Glutamatergic neuron (in vitro differentiated cells): ENCODE measurements at regions not wholly inside any gene's neighbourhood (a gene's known extent, or its start where the extent isn't known, plus 50 kb on each side); places are given as distances from the start of the nearest gene placed in this dataset.

Source experiments
- DNase-seq: peaks from one replicate; pipeline ENCODE4 v3.0.0; 2022
- H3K27ac Mint-ChIP-seq: one replicate; pipeline ENCODE4 v1.8.0; 2020; ENCODE audit warnings: mild to moderate bottlenecking, mixed read lengths, inconsistent platforms; ENCODE audit not compliant: unreplicated experiment
- H3K27me3 Mint-ChIP-seq: one replicate; pipeline ENCODE4 v1.8.0; 2020; ENCODE audit warnings: mild to moderate bottlenecking, moderate library complexity, mixed read lengths, inconsistent platforms; ENCODE audit not compliant: unreplicated experiment
- H3K36me3 Mint-ChIP-seq: one replicate; pipeline ENCODE4 v1.8.0; 2020; ENCODE audit warnings: mild to moderate bottlenecking, mixed read lengths, inconsistent platforms; ENCODE audit not compliant: unreplicated experiment
- H3K4me1 Mint-ChIP-seq: one replicate; pipeline ENCODE4 v1.8.0; 2020; ENCODE audit warnings: mild to moderate bottlenecking, low read depth, mixed read lengths, inconsistent platforms; ENCODE audit not compliant: unreplicated experiment
- H3K4me3 Mint-ChIP-seq: one replicate; pipeline ENCODE4 v1.8.0; 2020; ENCODE audit warnings: mild to moderate bottlenecking, mixed read lengths, inconsistent platforms; ENCODE audit not compliant: unreplicated experiment
- H3K9me3 Mint-ChIP-seq: one replicate; pipeline ENCODE4 v1.8.0; 2020; ENCODE audit warnings: mild to moderate bottlenecking, moderate library complexity, mixed read lengths, inconsistent platforms; ENCODE audit not compliant: unreplicated experiment
- CTCF ChIP-seq: fragments of 200-600 bp; sonication (generic); IDR thresholded peaks from one replicate; pipeline ENCODE4 v1.5.0; 2021; ENCODE audit not compliant: partially characterized antibody, unreplicated experiment

- peaks cover 7% of the 10 kb centered on the region for H3K9me3 Mint-ChIP-seq
- H3K36me3 Mint-ChIP-seq: no peaks in the 10 kb centered on the region
- no peak overlapping the region for H3K4me3 Mint-ChIP-seq
- peaks cover 10% of the 10 kb centered on the region for H3K27me3 Mint-ChIP-seq
- DNase-seq: no peak
- TF ChIP-seq CTCF: no peak
- H3K4me1 Mint-ChIP-seq: peaks cover 1% of the 10 kb centered on the region
- no peak overlapping the region for H3K27ac Mint-ChIP-seq
Observed at GRCh38 chr10:69686866-69687265, 56.8 kb downstream of the FAM241B start.

GRCh38 chr10:69687426-69687825 is 57.4 kb downstream of the FAM241B start:
- H3K27me3 Mint-ChIP-seq: peaks cover 10% of the 10 kb centered on the region
- no peak for DNase-seq
- H3K9me3 Mint-ChIP-seq: peaks cover 5% of the 10 kb centered on the region
- H3K27ac Mint-ChIP-seq: no peak overlapping the region
- no peaks in the 10 kb centered on the region for H3K36me3 Mint-ChIP-seq
- TF ChIP-seq CTCF: no peak
- peaks cover 1% of the 10 kb centered on the region for H3K4me1 Mint-ChIP-seq
- no peak overlapping the region for H3K4me3 Mint-ChIP-seq

- Mint-ChIP-seq H3K36me3 (no peaks in the 10 kb centered on the region), H3K27me3 (peaks cover 1% of the 10 kb centered on the region), H3K4me1 (no peaks in the 10 kb centered on the region), H3K9me3 (peaks cover 3% of the 10 kb centered on the region), H3K27ac (no peak overlapping the region), H3K4me3 (no peak overlapping the region)
- no peak for TF ChIP-seq CTCF
- DNase-seq: no peak
Observed at GRCh38 chr10:69692267-69692666, 62.2 kb downstream of the FAM241B start.

- peaks cover 1% of the 10 kb centered on the region for H3K9me3 Mint-ChIP-seq
- DNase-seq: no peak
- peaks cover 1% of the 10 kb centered on the region for H3K27me3 Mint-ChIP-seq
- H3K4me3 Mint-ChIP-seq: no peak overlapping the region
- no peak overlapping the region for H3K27ac Mint-ChIP-seq
- H3K36me3 Mint-ChIP-seq: no peaks in the 10 kb centered on the region
- TF ChIP-seq CTCF: no peak
- no peaks in the 10 kb centered on the region for H3K4me1 Mint-ChIP-seq
Observed at GRCh38 chr10:69692891-69693290, 62.8 kb downstream of the FAM241B start.

GRCh38 chr10:69693886-69694285 is 63.8 kb downstream of the FAM241B start:
- TF ChIP-seq CTCF: no peak
- no peak overlapping the region for H3K27ac Mint-ChIP-seq
- no peaks in the 10 kb centered on the region for H3K4me1 Mint-ChIP-seq
- H3K36me3 Mint-ChIP-seq: no peaks in the 10 kb centered on the region
- H3K4me3 Mint-ChIP-seq: no peak overlapping the region
- H3K27me3 Mint-ChIP-seq: peaks cover 3% of the 10 kb centered on the region
- no peak for DNase-seq
- peaks cover 1% of the 10 kb centered on the region for H3K9me3 Mint-ChIP-seq
